HG03457 (cell line): ENCODE measurements at regions not wholly inside any gene's neighbourhood (a gene's known extent, or its start where the extent isn't known, plus 50 kb on each side); places are given as distances from the start of the nearest gene placed in this dataset.
"Not testable (repeated sequence)": the region's sequence is repeated elsewhere in the genome, so short reads cannot be mapped to it uniquely, and the experiment has no call there.

Experiments
- ATAC-seq: cut with Tn5 transposase; IDR thresholded peaks from one replicate; pipeline ENCODE4 v1.9.1; 2021; ENCODE audit warnings: moderate number of reproducible peaks; ENCODE audit not compliant: unreplicated experiment

GRCh38 chr1:219323426-219323825, 149.7 kb downstream of the LYPLAL1 start:
- no peak for ATAC-seq

- no peak for ATAC-seq
Measured at GRCh38 chr1:219322766-219323165, 149.1 kb downstream of the LYPLAL1 start.

GRCh38 chr1:219320563-219320962, 146.9 kb downstream of the LYPLAL1 start:
- not testable (repeated sequence) for ATAC-seq

GRCh38 chr1:219318826-219319225, 145.1 kb downstream of the LYPLAL1 start:
- no peak for ATAC-seq

- ATAC-seq: no peak
Measured at GRCh38 chr1:219317762-219318353, 144.2 kb downstream of the LYPLAL1 start.

GRCh38 chr1:219316066-219316465, 142.4 kb downstream of the LYPLAL1 start:
- no peak for ATAC-seq

GRCh38 chr1:219313961-219314360, 140.3 kb downstream of the LYPLAL1 start:
- no peak for ATAC-seq

GRCh38 chr1:219312967-219313366, 139.3 kb downstream of the LYPLAL1 start:
- ATAC-seq: no peak

- no peak for ATAC-seq
Measured at GRCh38 chr1:219310181-219310728, 136.6 kb downstream of the LYPLAL1 start.

- no peak for ATAC-seq
Measured at GRCh38 chr1:219308367-219308766, 134.7 kb downstream of the LYPLAL1 start.

- no peak for ATAC-seq
Measured at GRCh38 chr1:219304227-219305226, 130.8 kb downstream of the LYPLAL1 start.

- no peak for ATAC-seq
Measured at GRCh38 chr1:219302697-219303096, 129.0 kb downstream of the LYPLAL1 start.

GRCh38 chr1:219299420-219299819, 125.7 kb downstream of the LYPLAL1 start:
- no peak for ATAC-seq

GRCh38 chr1:219298571-219299148, 125.0 kb downstream of the LYPLAL1 start:
- ATAC-seq: no peak

GRCh38 chr1:219296430-219297355, 123.0 kb downstream of the LYPLAL1 start:
- ATAC-seq: no peak

- no peak for ATAC-seq
Measured at GRCh38 chr1:219294251-219294650, 120.6 kb downstream of the LYPLAL1 start.

GRCh38 chr1:219293410-219293809, 119.7 kb downstream of the LYPLAL1 start:
- no peak for ATAC-seq

- ATAC-seq: no peak
Measured at GRCh38 chr1:219292999-219293398, 119.3 kb downstream of the LYPLAL1 start.

GRCh38 chr1:219292341-219292740, 118.7 kb downstream of the LYPLAL1 start:
- no peak for ATAC-seq

- ATAC-seq: no peak
Measured at GRCh38 chr1:219289171-219289570, 115.5 kb downstream of the LYPLAL1 start.
